ENCODE measurements at regions not wholly inside any gene's neighbourhood (a gene's known extent, or its start where the extent isn't known, plus 50 kb on each side); places are given as distances from the start of the nearest gene placed in this dataset.

GRCh38 chr14:100381395-100382105, 58.4 kb downstream of the SLC25A47 start:
- no peak for DNase-seq (ENCODE audit: low read depth)

GRCh38 chr14:100382106-100382455, 58.9 kb downstream of the SLC25A47 start:
- no peak for DNase-seq (ENCODE audit: low read depth)

GRCh38 chr14:100383727-100384158, 60.6 kb downstream of the SLC25A47 start:
- no peak for DNase-seq (ENCODE audit: low read depth)

- no peak for DNase-seq (ENCODE audit: low read depth)
These were observed 61.1 kb downstream of the SLC25A47 start for GRCh38 chr14:100384277-100384676.

GRCh38 chr14:100384819-100385813, 62.0 kb downstream of the SLC25A47 start:
- DNase-seq (ENCODE audit: low read depth) = no peak

GRCh38 chr14:100386121-100386520, 63.0 kb downstream of the SLC25A47 start:
- DNase-seq (ENCODE audit: low read depth) = no peak

- no peak for DNase-seq (ENCODE audit: low read depth)
These were observed 63.7 kb downstream of the SLC25A47 start for GRCh38 chr14:100386846-100387245.

- no peak for DNase-seq (ENCODE audit: low read depth)
These were observed 64.3 kb downstream of the SLC25A47 start for GRCh38 chr14:100387450-100387849.

GRCh38 chr14:100388103-100389054, 65.2 kb downstream of the SLC25A47 start:
- no peak for DNase-seq (ENCODE audit: low read depth)

GRCh38 chr14:100389497-100390104, 66.5 kb downstream of the SLC25A47 start:
- DNase-seq (ENCODE audit: low read depth) = no peak

- DNase-seq (ENCODE audit: low read depth) = no peak
These were observed 68.0 kb downstream of the SLC25A47 start for GRCh38 chr14:100391173-100391572.

- DNase-seq (ENCODE audit: low read depth) = no peak
These were observed 68.6 kb downstream of the SLC25A47 start for GRCh38 chr14:100391724-100392123.

GRCh38 chr14:100392356-100392755, 69.2 kb downstream of the SLC25A47 start:
- no peak for DNase-seq (ENCODE audit: low read depth)

GRCh38 chr14:100393362-100393761, 70.2 kb downstream of the SLC25A47 start:
- no peak for DNase-seq (ENCODE audit: low read depth)

- no peak for DNase-seq (ENCODE audit: low read depth)
These were observed 71.0 kb downstream of the SLC25A47 start for GRCh38 chr14:100393906-100394732.

GRCh38 chr14:100394886-100395672, 71.9 kb downstream of the SLC25A47 start:
- DNase-seq (ENCODE audit: low read depth) = no peak

- DNase-seq (ENCODE audit: low read depth) = no peak
These were observed 73.2 kb downstream of the SLC25A47 start for GRCh38 chr14:100396266-100396795.

- no peak for DNase-seq (ENCODE audit: low read depth)
These were observed 73.9 kb downstream of the SLC25A47 start for GRCh38 chr14:100397005-100397404.

GRCh38 chr14:100398044-100398443, 74.9 kb downstream of the SLC25A47 start:
- no peak for DNase-seq (ENCODE audit: low read depth)
